Right forelimb (tissue), 1 donor: ENCODE measurements at regions not wholly inside any gene's neighbourhood (a gene's known extent, or its start where the extent isn't known, plus 50 kb on each side); places are given as distances from the start of the nearest gene placed in this dataset.
"Not testable (repeated sequence)": the region's sequence is repeated elsewhere in the genome, so short reads cannot be mapped to it uniquely, and the experiment has no call there.

Experiments
- DNase-seq: peaks from one replicate; pipeline ENCODE4 v3.0.0-alpha.2; 2018

- no peak for DNase-seq
These were observed 273.8 kb downstream of the RPS6KC1 start for GRCh38 chr1:213324859-213325258.

GRCh38 chr1:213325482-213325881 is 274.4 kb downstream of the RPS6KC1 start:
- DNase-seq, result no peak

DNA sequence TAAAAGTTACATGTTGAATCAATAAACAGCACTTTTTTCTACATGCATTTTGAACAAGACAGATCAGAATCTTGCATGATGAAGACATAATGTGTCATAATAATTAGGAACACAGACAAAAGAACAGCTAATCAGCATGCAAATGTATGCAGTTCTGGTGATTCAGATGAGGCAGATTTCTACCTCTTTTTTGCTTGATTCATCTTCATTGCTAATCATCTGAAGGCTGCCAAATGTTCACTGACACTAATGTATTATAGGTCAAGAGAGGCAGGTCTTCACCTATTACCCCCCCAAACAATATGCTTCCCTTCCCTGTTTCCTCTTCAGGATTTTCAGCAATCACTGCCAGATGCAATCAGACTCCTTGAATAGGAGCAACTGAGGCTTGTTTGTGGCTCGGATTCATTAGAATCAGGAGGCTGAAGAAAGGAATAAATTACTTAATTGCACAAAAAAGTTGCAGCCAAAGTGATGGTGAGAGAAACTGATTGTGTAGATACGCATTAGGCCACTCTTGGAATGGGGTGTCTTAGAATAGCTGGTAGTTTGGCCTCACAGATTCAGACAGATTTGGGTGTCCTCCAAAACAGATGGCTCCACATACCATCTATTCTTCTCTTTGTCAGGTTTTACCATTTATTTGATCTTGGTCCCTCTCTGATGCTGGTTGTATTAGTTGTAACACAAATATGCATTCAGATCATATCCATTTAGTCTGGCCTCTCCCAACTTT is 275.4 kb downstream of the RPS6KC1 start:
- DNase-seq, result no peak

DNA sequence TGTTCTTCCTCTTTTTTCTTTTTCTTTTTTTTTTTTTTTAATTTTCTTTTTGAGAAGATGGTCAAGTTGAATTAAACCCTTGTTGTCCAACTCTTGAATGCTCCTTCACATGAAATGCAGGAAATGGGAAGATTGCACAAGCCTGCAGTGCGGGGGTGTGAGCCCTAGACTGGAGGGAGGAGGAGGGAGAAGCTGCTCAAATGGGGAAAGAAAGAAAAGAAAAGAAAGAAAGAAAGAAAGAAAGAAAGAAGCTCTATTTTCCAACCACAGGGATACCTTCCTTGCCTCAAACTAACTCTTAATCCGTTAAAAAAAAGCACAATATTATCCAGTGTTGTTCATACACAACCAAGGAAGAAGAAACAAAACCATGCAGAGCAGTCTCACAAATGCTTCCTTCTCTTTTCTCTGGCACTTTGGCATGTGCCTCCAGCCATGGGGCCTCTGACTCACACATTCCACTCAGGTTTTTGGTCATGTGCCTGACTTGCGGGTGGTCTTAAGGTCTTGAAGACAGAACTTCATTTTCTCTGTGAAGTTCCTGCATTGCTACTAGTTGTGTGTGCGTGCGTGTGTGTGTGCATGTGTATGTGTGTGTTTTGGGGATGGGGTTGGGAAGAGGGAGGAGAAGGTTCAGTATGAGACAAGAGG is 276.1 kb downstream of the RPS6KC1 start:
- DNase-seq, result peak; percentile 55

DNA sequence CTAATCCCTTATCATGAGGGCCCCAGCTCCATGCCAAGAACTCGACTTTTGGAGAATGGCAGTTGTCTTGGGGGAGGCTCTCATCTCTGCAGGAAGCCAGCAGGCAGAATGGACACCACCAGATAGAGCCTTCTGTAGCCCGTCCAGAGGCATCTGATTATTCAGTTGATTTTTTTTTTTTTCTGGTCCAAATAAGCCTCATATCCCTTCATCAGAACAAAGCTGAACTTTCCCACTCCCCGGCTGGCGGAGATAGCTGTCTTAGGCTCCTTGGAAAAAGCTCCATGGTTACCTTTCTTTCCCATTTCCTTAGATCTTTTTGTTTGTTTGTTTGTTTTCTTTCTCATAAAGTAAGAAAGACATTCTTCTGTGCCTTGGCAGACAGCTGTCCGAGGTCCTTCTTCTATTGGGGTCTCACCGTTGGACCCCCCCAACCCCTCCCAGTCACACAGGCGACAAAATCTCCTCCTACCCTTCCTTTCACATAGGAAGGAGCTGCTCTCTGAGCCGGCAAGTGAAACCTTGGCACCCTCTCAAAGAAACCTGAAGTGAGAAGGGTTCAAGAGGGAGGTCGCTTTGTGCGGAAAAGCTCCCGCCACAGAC is 278.5 kb downstream of the RPS6KC1 start:
- DNase-seq, result no peak

GRCh38 chr1:213330281-213330680 is 279.2 kb downstream of the RPS6KC1 start:
- no peak for DNase-seq

DNA sequence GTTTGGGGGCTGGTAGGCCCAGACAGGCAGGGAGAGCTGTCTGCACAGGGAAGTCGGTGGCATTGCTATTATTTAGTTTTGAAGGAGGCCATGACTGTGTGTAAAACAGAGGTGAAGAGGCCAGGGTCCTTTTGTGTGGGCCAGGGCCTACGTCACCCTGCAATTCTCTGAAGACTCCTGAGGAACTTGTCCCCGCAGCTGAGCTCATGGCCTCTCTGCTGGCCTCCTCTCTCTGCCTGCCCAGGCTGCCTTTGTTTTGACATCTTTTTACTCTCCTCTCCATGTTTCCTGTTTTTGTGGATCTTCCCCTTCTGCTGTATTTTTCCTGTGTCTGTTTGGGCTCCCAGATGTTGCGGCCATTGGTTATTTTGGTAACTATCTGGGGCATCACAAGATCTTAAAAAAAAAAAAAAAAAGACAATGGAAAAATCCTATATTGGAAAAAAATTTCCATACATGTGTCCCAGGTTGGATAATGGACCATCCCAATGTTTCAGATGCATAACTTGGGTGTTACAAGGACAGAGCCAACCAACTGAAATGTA is 280.7 kb downstream of the RPS6KC1 start:
- DNase-seq, result no peak

GRCh38 chr1:213332491-213332890 is 281.4 kb downstream of the RPS6KC1 start:
- no peak for DNase-seq

- DNase-seq, result no peak
These were observed 282.1 kb downstream of the RPS6KC1 start for GRCh38 chr1:213333121-213333520.

DNA sequence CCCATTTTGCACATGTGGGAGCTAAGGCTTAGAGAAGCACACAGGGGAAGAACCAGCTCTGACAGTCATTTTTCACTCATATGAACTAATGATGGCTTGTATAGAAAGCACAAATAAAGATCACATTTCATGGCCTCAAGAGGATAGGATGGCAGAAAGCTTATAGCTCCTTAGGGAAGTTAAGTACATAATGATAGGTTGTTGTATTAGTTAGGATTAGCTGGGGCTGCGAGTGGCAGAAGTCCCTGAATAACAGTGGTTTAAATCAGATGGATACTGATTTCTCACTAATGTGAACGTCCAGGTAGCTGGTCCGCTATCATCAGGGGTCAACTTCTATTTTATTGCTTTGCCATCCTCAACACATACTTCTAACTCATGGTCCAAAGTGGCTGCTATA is 284.0 kb downstream of the RPS6KC1 start:
- DNase-seq, result no peak

DNA sequence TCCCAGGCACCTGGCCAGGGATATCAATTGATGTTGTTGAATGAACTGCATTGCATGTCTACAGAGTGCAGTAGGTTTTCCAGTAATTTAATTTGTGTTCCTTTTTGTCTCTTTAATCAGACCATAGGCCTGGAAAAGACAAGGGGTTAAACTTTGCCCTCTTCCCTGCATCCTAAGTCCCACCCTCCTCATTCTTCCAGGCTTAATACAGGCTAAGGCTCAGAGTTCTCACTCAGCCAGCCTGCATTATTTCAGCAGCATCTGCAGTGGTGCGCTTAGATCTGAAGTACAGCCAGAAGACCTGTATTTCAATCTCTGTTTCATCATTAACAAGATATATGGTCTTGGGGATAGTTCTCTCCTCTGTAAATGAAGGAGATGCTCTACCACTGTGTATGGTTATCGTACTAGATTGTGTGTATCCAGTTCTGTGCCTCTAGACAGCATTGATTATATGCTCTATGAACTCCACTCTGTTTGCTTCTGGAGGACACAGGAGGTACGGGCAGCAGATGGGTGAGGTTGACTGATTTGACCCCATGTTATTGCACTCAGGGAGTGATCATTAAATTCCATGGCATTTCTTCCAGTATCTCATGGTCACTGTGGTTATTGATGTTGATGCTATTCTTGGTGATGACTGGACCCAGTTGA is 286.1 kb downstream of the RPS6KC1 start:
- DNase-seq, result no peak

DNA sequence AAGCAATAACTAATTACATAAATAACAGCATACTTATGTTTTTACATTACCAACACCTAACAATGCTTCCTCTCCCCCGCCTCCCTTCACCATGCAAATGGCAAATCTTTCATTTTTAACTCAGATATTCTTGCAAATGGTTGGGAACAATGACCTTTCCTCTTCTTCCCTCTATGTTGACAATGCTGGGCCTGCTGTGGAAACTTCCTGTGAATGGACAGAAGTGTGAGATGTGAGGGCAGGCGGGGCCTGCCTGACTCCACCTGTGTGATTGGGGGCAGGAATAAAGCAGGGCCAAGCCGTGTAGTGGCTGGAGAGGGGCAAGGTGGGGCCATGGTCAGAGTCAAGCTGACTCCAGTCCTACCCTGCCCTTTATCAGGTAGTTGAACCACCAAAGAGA is 289.6 kb downstream of the RPS6KC1 start:
- no peak for DNase-seq

DNA sequence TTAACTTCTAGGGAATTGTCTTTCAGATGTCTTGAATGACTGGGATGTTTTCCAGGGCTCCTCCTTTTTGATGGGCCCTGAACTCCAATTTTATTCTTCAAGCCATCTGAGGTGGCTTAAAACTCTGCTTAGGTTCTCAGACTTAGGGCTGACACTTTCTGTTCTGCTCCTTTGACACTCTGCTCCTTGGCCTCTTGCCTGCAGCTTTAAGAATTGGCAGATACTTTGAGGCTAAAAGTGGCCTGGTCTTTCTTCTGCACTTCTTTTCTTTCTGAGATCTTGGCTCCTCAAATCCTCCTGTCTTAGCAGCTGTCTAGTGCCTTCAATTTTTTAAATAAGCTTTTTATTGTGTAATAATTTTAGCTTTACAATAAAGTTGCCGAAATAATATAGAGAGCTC is 294.6 kb downstream of the RPS6KC1 start:
- DNase-seq, result no peak

DNA sequence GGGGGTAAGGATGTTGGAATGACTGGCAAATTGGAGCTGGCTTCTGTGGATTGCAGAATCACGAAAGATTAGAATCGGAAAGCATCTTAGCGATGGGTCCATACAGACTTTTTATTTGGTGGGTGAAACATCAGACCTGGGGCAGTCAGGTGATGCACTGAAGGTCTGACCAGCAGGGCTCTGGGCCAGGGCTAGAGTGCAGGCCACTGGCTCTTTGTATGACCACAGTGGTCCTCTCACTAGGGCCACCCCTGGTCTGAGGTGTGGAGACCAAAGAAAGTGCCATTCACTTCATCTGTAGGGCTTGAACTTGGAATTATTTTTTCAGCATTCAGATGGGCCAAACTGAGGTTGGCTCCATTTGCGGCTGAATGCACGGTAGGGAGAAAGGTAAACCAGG is 306.4 kb downstream of the RPS6KC1 start:
- DNase-seq, result no peak

DNA sequence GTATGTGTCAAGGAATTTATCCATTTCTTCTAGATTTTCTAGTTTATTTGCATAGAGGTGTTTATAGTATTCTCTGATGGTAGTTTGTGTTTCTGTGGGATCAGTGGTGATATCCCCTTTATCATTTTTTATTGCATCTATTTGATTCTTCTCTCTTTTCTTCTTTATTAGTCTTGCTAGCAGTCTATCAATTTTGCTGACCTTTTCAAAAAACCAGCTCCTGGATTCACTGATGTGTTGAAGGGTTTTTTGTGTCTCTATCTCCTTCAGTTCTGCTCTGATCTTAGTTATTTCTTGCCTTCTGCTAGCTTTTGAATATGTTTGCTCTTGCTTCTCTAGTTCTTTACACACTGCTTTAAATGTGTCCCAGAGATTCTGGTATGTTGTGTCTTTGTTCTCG is 307.3 kb downstream of the RPS6KC1 start:
- DNase-seq, result not testable (repeated sequence)

DNA sequence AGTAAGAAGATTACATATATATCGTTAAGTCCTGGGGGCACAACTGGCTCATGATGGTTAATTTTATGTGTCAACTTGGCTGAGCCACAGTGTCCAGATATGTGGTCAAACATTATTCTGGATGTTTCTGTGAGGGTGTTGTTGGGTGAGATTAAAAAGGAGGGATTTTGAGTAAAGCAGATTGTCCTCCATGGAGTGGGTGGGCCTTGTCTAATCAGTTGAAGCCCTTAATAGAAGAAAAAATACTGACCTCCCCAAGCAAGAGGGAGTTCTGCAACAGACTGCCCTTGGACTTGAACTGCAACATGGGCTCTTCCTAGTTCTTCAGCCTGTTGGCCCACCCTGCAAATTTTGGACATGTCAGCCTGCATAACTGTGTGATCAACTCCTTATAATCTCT is 311.6 kb downstream of the RPS6KC1 start:
- DNase-seq, result no peak

DNA sequence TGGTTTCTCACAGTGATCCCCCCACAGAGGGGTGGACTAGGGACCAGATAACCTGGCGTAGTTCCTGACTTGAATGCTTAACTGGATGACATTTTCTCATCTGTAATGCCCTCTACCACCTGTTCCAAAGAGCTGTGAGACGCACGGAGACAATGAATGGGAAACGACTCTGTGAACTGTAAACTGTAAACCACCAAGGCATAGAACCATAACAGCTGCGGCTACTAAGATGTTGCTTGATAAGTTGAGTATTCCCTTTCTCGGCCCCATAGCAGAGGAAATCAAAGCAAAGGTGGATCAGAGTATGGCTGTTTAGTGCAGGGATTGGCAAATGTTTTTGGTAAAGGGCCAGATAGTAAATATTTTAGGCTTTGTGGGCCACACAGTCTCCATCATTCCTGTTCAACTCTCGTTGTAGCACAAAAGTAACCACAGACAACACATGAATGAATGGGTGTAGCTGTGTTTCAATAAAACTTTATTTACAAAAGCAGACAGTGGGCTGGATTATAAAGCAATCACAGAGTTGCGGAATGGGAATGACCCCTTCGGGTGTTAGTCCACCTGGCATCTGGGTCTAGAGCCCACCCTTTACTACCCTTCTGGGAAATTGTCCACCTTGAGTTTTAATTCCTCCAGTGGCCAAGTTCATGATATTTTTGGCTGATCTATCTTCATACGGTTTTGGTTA is 315.2 kb downstream of the RPS6KC1 start:
- DNase-seq, result no peak

DNA sequence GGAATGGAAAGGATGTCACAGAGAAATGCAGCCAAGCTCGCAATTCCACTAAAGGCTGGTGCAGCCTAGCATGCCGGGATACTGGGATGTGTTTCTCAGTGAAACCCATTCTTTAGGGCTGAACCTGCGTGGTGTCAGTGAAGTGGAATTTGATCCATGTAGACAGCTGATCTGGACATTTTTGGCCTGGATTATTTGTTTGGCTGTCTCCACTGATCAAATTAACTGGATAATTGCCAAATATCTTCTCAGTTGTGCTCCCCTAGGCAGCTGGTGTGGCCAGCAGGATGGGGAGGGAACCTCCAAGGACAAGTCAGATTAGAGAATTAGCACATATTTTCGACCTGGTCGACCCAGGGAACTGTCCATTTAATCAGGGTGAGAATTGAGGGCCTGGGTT is 318.4 kb downstream of the RPS6KC1 start:
- no peak for DNase-seq

GRCh38 chr1:213370523-213370922 is 319.5 kb downstream of the RPS6KC1 start:
- DNase-seq, result no peak

DNA sequence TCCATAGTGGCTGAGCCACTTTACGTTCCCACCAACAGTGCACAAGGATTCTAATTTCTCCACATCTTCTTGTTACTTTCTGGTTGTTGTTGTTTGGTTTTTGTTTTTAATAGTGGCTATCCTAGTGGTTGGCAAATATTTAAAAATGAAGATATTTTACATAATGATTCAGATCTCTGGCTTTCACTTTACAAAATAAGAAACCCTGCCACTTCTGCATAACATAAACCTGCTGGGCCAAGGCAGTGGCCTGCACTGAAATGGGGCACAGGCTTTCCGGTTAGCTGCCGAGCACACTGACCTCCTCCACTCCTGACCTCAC is 320.4 kb downstream of the RPS6KC1 start:
- DNase-seq, result no peak

- no peak for DNase-seq
These were observed 321.0 kb downstream of the RPS6KC1 start for GRCh38 chr1:213371847-213372619.

DNA sequence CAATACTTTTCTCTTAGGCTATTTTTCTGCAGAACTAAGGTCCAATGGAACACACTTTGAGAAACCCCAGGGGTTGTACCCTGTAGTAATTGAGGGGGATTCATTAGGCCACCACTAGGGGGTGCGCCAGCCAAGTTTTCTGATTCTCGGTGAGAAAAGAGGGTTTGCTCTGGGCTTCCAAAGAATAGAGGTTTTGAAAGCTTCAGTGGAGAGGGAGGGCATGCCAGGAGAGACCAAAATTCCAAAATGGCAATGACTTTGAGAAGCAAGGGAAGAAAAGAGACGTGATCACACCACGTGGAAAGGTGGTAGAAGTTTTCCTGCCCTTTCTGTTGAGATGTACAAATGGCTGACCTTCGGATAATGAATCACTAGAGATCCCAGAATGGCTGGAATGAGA is 323.3 kb downstream of the RPS6KC1 start:
- peak; percentile 78 for DNase-seq
